ENCODE measurements at regions not wholly inside any gene's neighbourhood (a gene's known extent, or its start where the extent isn't known, plus 50 kb on each side); places are given as distances from the start of the nearest gene placed in this dataset.

GRCh38 chr12:47297993-47298392 is 218.2 kb upstream of the AMIGO2 start:
- TF ChIP-seq POLR2A (IDR thresholded peaks at IDR 0.05; ENCODE audit: low read depth, low read length) (no peak), CHD4 (IDR thresholded peaks at IDR 0.05) (no peak), POLR2AphosphoS5 (IDR thresholded peaks at IDR 0.05; ENCODE audit: low read length) (no peak), CTCF (IDR thresholded peaks at IDR 0.05 in 2 of 3, conservative IDR thresholded peaks at IDR 0.05 in 1 of 3; ENCODE audit: control insufficient read depth in 2 of 3, extremely low read depth in 1 of 3, insufficient read depth in 1 of 3, low read depth in 3 of 3, low read length in 3 of 3) (no peak), NFIC (IDR thresholded peaks at IDR 0.05; ENCODE audit: low read depth, low read length) (no peak), ZZZ3 (IDR thresholded peaks at IDR 0.05; ENCODE audit: control insufficient read depth, insufficient read length, low read depth) (no peak), ZNF24 (IDR thresholded peaks at IDR 0.05) (no peak), STAT3 (IDR thresholded peaks at IDR 0.05; ENCODE audit: low read depth, low read length) (no peak), SP1 (IDR thresholded peaks at IDR 0.05; ENCODE audit: low read depth, low read length) (no peak), MEF2B (IDR thresholded peaks at IDR 0.05; ENCODE audit: partially characterized antibody, poor library complexity, severe bottlenecking) (no peak), HDAC6 (IDR thresholded peaks at IDR 0.05; ENCODE audit: unreplicated experiment) (no peak), EP300 (IDR thresholded peaks at IDR 0.05; ENCODE audit: borderline replicate concordance in 1 of 2, control insufficient read depth in 1 of 2, low read depth in 2 of 2, low read length in 2 of 2) (no peak), USF2 (IDR thresholded peaks at IDR 0.05; ENCODE audit: borderline replicate concordance, low read depth, low read length) (no peak)

Data from GM12878 (cell line).